AG09319 (cell line): ENCODE measurements at regions not wholly inside any gene's neighbourhood (a gene's known extent, or its start where the extent isn't known, plus 50 kb on each side); places are given as distances from the start of the nearest gene placed in this dataset.

Source experiments
- DNase-seq: peaks from one replicate; pipeline ENCODE4 v3.0.0-alpha.2; 2010; ENCODE audit warnings: low read depth; ENCODE audit errors: extremely low read depth
- CTCF ChIP-seq: IDR thresholded peaks from 2 replicates; pipeline ENCODE4 v1.5.1; 2011; ENCODE audit warnings: low read depth, mild to moderate bottlenecking, inconsistent platforms, low read length, moderate library complexity

DNA sequence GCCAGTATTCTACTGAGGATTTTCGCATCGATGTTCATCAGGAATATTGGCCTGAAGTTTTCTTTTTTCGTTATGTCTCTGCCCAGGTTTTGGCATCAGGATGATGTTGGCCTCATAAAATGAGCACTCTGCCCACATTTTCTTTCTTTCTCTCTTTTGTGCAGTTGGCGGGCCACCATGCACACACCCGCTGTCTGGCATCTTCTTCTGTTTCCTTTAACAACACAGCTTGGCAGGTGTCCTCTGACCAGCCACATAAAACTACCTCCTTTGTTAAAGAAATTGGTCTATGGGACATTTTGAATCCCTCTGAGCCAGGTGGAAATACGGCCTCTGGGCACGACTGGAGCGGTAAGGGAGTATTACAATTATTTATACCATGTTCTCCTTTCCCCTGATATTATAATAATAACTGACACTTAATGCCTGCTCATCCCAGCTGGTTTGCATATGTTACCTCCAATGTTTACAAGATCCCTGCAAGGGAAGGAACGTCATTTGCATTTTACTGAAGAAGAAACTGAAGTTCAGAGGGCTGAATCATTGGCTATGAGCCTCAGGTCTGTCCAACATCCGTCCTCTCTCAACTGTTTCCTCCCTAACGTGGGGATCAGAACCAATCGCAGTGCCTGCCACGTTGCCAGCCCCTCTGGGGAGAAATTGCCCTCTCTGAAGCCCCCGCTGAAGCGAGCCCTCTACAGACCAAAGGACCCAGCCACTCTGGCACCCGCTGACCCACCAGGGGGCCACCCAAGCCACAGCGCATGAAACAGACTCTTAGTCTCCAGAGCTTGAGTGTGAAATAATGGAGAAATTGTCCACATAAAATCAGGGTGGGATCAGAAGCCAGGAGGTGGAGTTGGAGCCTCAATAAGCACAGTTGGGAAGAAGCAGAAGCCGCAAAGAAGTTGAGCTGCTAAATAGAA lies 125.0 kb upstream of the FOXK1 start:
- DNase-seq = no peak
- no peak for TF ChIP-seq CTCF

DNA sequence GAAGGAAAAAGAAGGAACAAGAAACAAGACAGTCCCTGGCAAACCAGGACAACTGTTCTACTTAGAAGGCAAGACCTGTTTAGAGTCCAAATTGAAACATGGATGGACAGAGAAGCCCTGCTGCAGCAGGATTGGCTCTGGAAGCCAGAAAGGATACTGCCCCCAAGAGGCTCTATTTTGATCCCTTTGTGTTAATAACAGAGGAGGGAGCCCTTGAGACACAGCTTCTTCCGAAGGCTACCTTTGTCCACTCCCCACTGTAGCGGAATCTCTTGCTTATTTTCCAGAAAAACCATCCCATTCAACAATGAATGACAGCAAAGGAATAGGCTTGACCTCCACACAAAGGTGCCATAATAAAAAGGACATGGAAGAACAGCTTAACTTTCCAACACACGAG lies 120.3 kb upstream of the FOXK1 start:
- no peak for DNase-seq
- TF ChIP-seq CTCF = no peak

DNA sequence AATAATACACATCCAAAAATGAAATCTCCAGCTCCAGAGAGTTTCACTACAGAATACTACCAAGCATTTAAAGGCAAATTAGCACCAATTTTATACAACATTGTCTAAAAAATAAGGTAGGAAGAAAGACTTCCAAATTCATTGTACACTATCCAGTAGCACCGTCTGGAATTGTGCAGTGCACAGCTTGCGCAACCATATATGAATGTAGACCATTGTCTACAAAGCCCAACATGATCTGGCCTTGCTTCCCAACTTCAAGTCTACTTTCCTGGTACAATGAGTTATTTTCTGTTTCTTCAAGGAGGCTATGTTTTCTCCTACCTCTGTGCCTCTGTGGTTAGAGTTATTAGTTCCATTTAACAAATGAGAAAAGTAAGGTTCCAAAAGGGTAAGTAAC lies 115.4 kb upstream of the FOXK1 start:
- DNase-seq = no peak
- no peak for TF ChIP-seq CTCF

DNA sequence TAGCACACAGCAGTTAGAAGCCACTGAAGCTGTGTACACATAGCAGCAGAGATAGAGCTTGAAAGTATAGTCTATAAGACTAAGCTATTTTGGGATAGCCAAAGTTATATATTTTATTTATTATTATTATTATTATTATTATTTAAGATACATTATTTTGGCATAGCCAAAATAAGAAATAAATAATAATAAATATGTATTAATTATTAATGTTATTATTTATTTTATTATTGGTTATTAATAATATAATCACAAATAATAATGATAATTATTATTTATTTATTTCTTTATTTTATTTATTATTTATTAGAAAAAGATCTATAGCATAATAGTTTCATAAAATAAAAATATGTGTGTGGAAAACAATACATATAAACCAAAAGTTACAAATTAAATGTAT lies 107.2 kb upstream of the FOXK1 start:
- no peak for DNase-seq
- TF ChIP-seq CTCF = no peak

- TF ChIP-seq CTCF = no peak
- DNase-seq = no peak
Observed at GRCh38 chr7:4575254-4575653, 106.8 kb upstream of the FOXK1 start.

- TF ChIP-seq CTCF = no peak
Observed at GRCh38 chr7:4602905-4603842, 78.9 kb upstream of the FOXK1 start.

GRCh38 chr7:4603843-4604231 lies 78.3 kb upstream of the FOXK1 start:
- TF ChIP-seq CTCF = no peak
- no peak for DNase-seq

More at GRCh38 chr7:4602905-4603842, 78.9 kb upstream of the FOXK1 start:
- no peak for DNase-seq
